ENCODE measurements at regions not wholly inside any gene's neighbourhood (a gene's known extent, or its start where the extent isn't known, plus 50 kb on each side); places are given as distances from the start of the nearest gene placed in this dataset.

GRCh38 chr12:114750917-114751316 is 66.9 kb upstream of the TBX3 start:
- TF ChIP-seq, protein P1, sequence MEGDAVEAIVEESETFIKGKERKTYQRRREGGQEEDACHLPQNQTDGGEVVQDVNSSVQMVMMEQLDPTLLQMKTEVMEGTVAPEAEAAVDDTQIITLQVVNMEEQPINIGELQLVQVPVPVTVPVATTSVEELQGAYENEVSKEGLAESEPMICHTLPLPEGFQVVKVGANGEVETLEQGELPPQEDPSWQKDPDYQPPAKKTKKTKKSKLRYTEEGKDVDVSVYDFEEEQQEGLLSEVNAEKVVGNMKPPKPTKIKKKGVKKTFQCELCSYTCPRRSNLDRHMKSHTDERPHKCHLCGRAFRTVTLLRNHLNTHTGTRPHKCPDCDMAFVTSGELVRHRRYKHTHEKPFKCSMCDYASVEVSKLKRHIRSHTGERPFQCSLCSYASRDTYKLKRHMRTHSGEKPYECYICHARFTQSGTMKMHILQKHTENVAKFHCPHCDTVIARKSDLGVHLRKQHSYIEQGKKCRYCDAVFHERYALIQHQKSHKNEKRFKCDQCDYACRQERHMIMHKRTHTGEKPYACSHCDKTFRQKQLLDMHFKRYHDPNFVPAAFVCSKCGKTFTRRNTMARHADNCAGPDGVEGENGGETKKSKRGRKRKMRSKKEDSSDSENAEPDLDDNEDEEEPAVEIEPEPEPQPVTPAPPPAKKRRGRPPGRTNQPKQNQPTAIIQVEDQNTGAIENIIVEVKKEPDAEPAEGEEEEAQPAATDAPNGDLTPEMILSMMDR (IDR thresholded peaks at IDR 0.05), result no peak
- TF ChIP-seq POLR2A (IDR thresholded peaks at IDR 0.05) (no peak), POLR2AphosphoS5 (IDR thresholded peaks at IDR 0.05) (no peak), EP300 (IDR thresholded peaks at IDR 0.05; ENCODE audit: low read depth) (no peak)
